Skeletal muscle satellite cell (primary cell): ENCODE measurements at regions not wholly inside any gene's neighbourhood (a gene's known extent, or its start where the extent isn't known, plus 50 kb on each side); places are given as distances from the start of the nearest gene placed in this dataset.

ENCODE experiments used
- H3K27me3 ChIP-seq: 2 replicates; pipeline ENCODE4 v1.7.0; 2013; ENCODE audit warnings: low read length; ENCODE audit not compliant: control insufficient read depth, insufficient read depth
- H3K36me3 ChIP-seq: 2 replicates; pipeline ENCODE4 v1.7.0; 2013; ENCODE audit warnings: mild to moderate bottlenecking, control low read depth, low read length; ENCODE audit not compliant: insufficient read depth
- H3K4me1 ChIP-seq: 2 replicates; pipeline ENCODE4 v1.7.0; 2013; ENCODE audit warnings: low read length; ENCODE audit not compliant: control insufficient read depth, insufficient read depth
- H3K4me2 ChIP-seq: 2 replicates; pipeline ENCODE4 v1.7.0; 2013; ENCODE audit warnings: mild to moderate bottlenecking, low read length
- H3K4me3 ChIP-seq: 2 replicates; pipeline ENCODE4 v1.7.0; 2013; ENCODE audit warnings: low read length
- H3K9ac ChIP-seq: 2 replicates; pipeline ENCODE4 v1.7.0; 2013; ENCODE audit warnings: mild to moderate bottlenecking, low read depth, low read length, moderate library complexity
- H3K9me3 ChIP-seq: replicated peaks from 2 replicates; pipeline ENCODE4 v1.7.0; 2013; ENCODE audit warnings: mild to moderate bottlenecking, control low read depth, low read length

GRCh38 chr9:28379082-28379481, 805.8 kb upstream of the C9orf72 start:
- H3K36me3 ChIP-seq = no peaks in the 10 kb centered on the region
- peaks cover 5% of the 10 kb centered on the region for H3K9me3 ChIP-seq
- H3K27me3 ChIP-seq = no peaks in the 10 kb centered on the region
- H3K4me3 ChIP-seq = no peak overlapping the region
- no peaks in the 10 kb centered on the region for H3K4me1 ChIP-seq
- H3K4me2 ChIP-seq = no peak overlapping the region
- no peak overlapping the region for H3K9ac ChIP-seq

- Histone ChIP-seq H3K9ac (no peak overlapping the region), H3K4me2 (no peak overlapping the region), H3K4me1 (no peaks in the 10 kb centered on the region), H3K9me3 (no peaks in the 10 kb centered on the region), H3K4me3 (no peak overlapping the region), H3K27me3 (no peaks in the 10 kb centered on the region), H3K36me3 (no peaks in the 10 kb centered on the region)
Observed at GRCh38 chr9:28389411-28389810, 816.1 kb upstream of the C9orf72 start.

- H3K36me3 ChIP-seq = no peaks in the 10 kb centered on the region
- no peaks in the 10 kb centered on the region for H3K4me1 ChIP-seq
- H3K4me2 ChIP-seq = no peak overlapping the region
- no peak overlapping the region for H3K9ac ChIP-seq
- no peak overlapping the region for H3K4me3 ChIP-seq
- no peaks in the 10 kb centered on the region for H3K9me3 ChIP-seq
- H3K27me3 ChIP-seq = no peaks in the 10 kb centered on the region
Observed at GRCh38 chr9:28394774-28395173, 821.5 kb upstream of the C9orf72 start.

DNA sequence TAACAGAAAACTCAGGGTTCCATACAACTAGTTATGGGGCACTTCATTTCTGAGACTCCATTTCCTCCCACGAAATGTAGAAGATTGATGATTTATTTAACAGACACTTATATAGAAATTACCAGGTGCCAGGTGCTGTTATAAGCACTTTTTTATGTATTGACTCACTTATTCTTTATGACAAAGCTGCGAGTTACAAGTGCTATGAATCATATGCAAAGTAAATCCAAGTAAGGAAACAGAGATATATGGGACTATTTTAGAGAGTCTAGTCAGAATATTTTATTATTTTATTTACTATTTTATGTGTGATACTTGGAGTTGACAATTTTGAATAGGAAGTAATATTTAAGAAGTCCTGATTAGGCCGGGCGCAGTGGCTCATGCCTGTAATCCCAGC, 822.8 kb upstream of the C9orf72 start:
- H3K4me2 ChIP-seq = no peak overlapping the region
- no peak overlapping the region for H3K9ac ChIP-seq
- no peaks in the 10 kb centered on the region for H3K9me3 ChIP-seq
- H3K36me3 ChIP-seq = no peaks in the 10 kb centered on the region
- no peak overlapping the region for H3K4me3 ChIP-seq
- H3K27me3 ChIP-seq = no peaks in the 10 kb centered on the region
- no peaks in the 10 kb centered on the region for H3K4me1 ChIP-seq

DNA sequence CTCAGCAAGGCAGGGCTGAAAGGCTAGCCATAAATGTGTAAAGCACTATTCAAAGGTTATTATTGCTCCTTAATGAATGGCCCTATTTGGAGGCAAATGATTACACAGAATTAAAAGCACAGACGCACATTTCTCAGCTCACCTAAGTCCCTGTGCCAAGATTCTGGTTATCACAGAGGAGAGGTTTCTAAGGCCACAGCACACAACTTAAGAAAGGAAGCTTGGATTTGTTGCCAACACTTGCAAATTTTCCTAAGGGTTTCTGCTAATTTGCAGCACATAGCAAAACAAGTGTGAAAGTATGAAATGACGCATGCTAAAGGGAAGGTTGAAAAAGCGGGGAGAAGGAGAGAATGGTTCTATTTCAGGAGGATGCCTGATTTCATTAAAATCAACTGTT, 834.1 kb upstream of the C9orf72 start:
- Histone ChIP-seq H3K36me3 (no peaks in the 10 kb centered on the region), H3K4me2 (no peak overlapping the region), H3K27me3 (no peaks in the 10 kb centered on the region), H3K9me3 (no peaks in the 10 kb centered on the region), H3K4me1 (no peaks in the 10 kb centered on the region), H3K9ac (no peak overlapping the region), H3K4me3 (no peak overlapping the region)

DNA sequence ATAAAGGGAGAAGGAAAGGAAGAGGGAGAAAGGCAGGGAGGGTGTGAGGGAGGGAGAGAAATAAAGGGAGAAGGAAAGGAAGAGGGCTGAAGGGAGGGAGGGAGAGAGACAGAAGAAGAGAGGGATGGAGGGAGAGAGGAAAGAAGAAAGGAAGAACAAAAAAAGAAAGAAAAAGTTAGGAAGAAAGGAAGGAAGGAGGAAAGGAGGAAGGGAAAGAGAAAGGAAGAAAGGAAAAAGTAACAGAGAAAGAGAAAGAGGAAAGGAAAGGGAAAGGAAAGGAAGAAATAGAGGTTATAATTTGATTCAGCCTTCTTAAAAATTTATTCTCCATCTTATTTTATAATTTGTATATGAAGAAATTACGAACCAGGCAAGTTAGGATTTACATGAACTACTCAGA, 836.6 kb upstream of the C9orf72 start:
- no peak overlapping the region for H3K9ac ChIP-seq
- H3K36me3 ChIP-seq = no peaks in the 10 kb centered on the region

DNA sequence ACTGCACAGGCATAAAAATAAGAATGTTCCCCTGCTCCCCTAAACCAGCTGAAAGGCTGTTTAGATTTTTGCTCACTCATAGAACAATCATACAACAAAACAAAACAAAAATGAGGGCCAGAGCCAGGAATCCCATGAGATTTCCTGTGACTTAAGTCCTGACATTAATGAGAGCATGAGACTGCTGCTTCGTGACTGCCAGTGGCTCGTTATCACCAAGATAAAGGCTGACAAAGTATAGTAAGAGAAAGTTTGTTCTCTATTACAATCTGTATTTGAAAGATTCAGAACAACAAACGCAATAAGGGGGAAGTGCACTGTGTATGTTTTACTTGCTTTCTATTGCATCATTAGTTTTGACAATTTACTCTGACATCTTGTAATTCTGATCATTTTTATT, 837.1 kb upstream of the C9orf72 start:
- Histone ChIP-seq H3K27me3 (no peaks in the 10 kb centered on the region), H3K4me1 (no peaks in the 10 kb centered on the region), H3K9ac (no peak overlapping the region), H3K9me3 (no peaks in the 10 kb centered on the region), H3K4me3 (no peak overlapping the region), H3K4me2 (no peak overlapping the region), H3K36me3 (no peaks in the 10 kb centered on the region)

More for the DNA sequence above, 836.6 kb upstream of the C9orf72 start:
- Histone ChIP-seq H3K9me3 (no peaks in the 10 kb centered on the region), H3K4me1 (no peaks in the 10 kb centered on the region), H3K4me2 (no peak overlapping the region), H3K4me3 (no peak overlapping the region), H3K27me3 (no peaks in the 10 kb centered on the region)

DNA sequence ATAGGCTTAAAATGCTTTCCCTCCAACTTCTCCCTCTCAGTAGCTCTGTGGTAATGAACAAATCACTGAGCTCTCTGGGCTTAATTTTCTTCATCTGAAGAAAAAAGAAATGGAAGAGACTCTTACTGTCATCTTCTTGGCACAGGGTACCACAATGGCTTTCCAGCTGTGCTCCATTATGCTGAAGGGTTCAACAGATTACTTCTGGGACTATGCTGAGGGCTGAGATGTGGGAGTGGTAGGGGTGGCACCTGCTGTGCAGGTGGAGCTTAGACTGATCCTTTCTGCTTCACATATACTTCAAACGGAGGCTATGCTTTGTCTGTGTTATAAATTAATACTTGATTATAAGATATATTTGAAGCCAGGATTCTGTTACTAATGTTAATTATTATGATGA, 840.2 kb upstream of the C9orf72 start:
- Histone ChIP-seq H3K27me3 (no peaks in the 10 kb centered on the region), H3K4me3 (no peak overlapping the region), H3K9ac (no peak overlapping the region), H3K4me1 (no peaks in the 10 kb centered on the region), H3K36me3 (no peaks in the 10 kb centered on the region), H3K9me3 (no peaks in the 10 kb centered on the region), H3K4me2 (no peak overlapping the region)

- no peaks in the 10 kb centered on the region for H3K4me1 ChIP-seq
- H3K4me2 ChIP-seq = no peak overlapping the region
- H3K9me3 ChIP-seq = no peaks in the 10 kb centered on the region
- no peak overlapping the region for H3K4me3 ChIP-seq
- no peaks in the 10 kb centered on the region for H3K36me3 ChIP-seq
- H3K9ac ChIP-seq = no peak overlapping the region
- H3K27me3 ChIP-seq = no peaks in the 10 kb centered on the region
Observed at GRCh38 chr9:28423255-28423654, 850.0 kb upstream of the C9orf72 start.

GRCh38 chr9:28435456-28435855, 862.2 kb upstream of the C9orf72 start:
- Histone ChIP-seq H3K4me2 (no peak overlapping the region), H3K4me3 (no peak overlapping the region), H3K36me3 (no peaks in the 10 kb centered on the region), H3K9ac (no peak overlapping the region), H3K27me3 (no peaks in the 10 kb centered on the region), H3K9me3 (no peaks in the 10 kb centered on the region), H3K4me1 (no peaks in the 10 kb centered on the region)

DNA sequence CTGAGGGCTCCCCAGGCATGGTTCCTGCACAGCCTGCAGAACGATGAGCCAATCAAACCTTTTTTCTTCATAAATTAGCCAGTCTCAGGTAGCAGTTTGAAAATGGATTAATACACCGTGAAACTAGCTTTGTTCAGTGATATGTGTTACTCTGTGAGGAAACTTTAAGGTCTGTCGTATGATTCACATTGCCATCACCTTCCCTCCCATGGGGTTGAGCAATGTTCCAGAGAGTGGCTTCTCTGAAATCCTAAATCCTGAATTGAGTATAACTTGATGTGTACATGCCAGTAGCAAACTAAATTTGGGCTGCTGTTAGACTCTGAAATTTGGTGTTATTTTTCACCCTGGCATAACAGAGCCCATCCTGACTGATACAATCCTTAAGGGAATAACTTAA, 866.4 kb upstream of the C9orf72 start:
- no peaks in the 10 kb centered on the region for H3K27me3 ChIP-seq
- H3K4me3 ChIP-seq = no peak overlapping the region
- H3K9me3 ChIP-seq = peaks cover 6% of the 10 kb centered on the region
- no peaks in the 10 kb centered on the region for H3K4me1 ChIP-seq
- no peak overlapping the region for H3K9ac ChIP-seq
- H3K36me3 ChIP-seq = no peaks in the 10 kb centered on the region
- H3K4me2 ChIP-seq = no peak overlapping the region

DNA sequence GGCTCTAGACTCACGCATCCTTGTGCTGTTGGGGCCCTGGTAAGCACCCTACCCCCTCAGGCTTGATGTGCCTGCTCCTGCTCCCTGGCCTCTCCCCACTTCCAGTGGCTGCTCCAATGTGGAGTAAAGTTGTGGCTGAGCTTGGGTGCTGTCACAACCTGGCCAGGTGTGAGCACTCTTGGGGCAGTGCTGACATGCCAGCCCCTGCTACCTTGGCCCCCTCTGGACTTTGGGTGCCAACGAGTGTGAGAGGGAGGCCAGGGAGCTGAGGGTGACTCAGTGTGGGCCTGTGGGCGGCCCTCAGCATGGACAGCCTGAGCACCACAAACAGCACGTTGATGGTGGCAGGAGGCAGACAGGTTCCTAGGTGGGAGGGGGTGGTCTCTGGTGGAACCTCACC, 870.2 kb upstream of the C9orf72 start:
- no peaks in the 10 kb centered on the region for H3K4me1 ChIP-seq
- H3K27me3 ChIP-seq = no peaks in the 10 kb centered on the region
- no peak overlapping the region for H3K9ac ChIP-seq
- no peak overlapping the region for H3K4me2 ChIP-seq
- H3K4me3 ChIP-seq = no peak overlapping the region
- no peaks in the 10 kb centered on the region for H3K36me3 ChIP-seq
- H3K9me3 ChIP-seq = peaks cover 6% of the 10 kb centered on the region
